ENCODE measurements at regions not wholly inside any gene's neighbourhood (a gene's known extent, or its start where the extent isn't known, plus 50 kb on each side); places are given as distances from the start of the nearest gene placed in this dataset.

- H3K9ac ChIP-seq (ENCODE audit: insufficient read depth, low read length, poor library complexity, severe bottlenecking): no peak overlapping the region
- H3K4me1 ChIP-seq (ENCODE audit: control insufficient read depth in 1 of 2, insufficient read depth in 2 of 2, low read length in 2 of 2): no peaks in the 10 kb centered on the region
- H3K27me3 ChIP-seq (ENCODE audit: control insufficient read depth in 2 of 2, insufficient read depth in 2 of 2, low read length in 2 of 2): no peaks in the 10 kb centered on the region
- no peaks in the 10 kb centered on the region for H3K36me3 ChIP-seq (replicated peaks in 1 of 2; ENCODE audit: control insufficient read depth in 1 of 2, insufficient read depth in 2 of 2, low read length in 2 of 2)
- H3K4me3 ChIP-seq (replicated peaks in 1 of 3; ENCODE audit: low read depth in 2 of 3, low read length in 3 of 3): no peak overlapping the region
- Mint-ChIP-seq H3K4me3 (no peak overlapping the region), H3K36me3 (no peaks in the 10 kb centered on the region), H3K27ac (no peak overlapping the region), H3K27me3 (ENCODE audit: low read depth in 3 of 3) (no peaks in the 10 kb centered on the region), H3K9me3 (peaks cover 0 to 4% (median 0%) of the 10 kb centered on the region in 7 donors), H3K4me1 (peaks cover 3% of the 10 kb centered on the region)
- intact Hi-C loops (cut with micrococcal nuclease): no loop called here
- no peak overlapping the region for H2AFZ ChIP-seq (ENCODE audit: insufficient read depth, low read depth, low read length, poor library complexity, severe bottlenecking)
- H3K4me2 ChIP-seq (replicated peaks; ENCODE audit: extremely low read depth, low read length, poor library complexity, severe bottlenecking): no peak overlapping the region
- WGBS (ENCODE audit: insufficient coverage): no CpG with 5 or more reads among the region's 1 CpG
- H3K27ac ChIP-seq (ENCODE audit: low read depth in 1 of 2, low read length in 2 of 2): no peak overlapping the region
- TF ChIP-seq CTCF (IDR thresholded peaks at IDR 0.05): no peak
- no peaks in the 10 kb centered on the region for H3K79me2 ChIP-seq (ENCODE audit: insufficient read depth, low read length)
- no peaks in the 10 kb centered on the region for H3K9me3 ChIP-seq (replicated peaks in 1 of 2; ENCODE audit: control insufficient read depth in 1 of 2, insufficient read depth in 1 of 2, low read length in 2 of 2)
- no peak for DNase-seq
- no peaks in the 10 kb centered on the region for H4K20me1 ChIP-seq (ENCODE audit: insufficient read depth, low read length)
Observed at GRCh38 chr2:208657468-208657867, 250.9 kb downstream of the PTH2R start.

GRCh38 chr2:208669394-208669793 is 262.8 kb downstream of the PTH2R start:
- Mint-ChIP-seq H3K27me3 (ENCODE audit: low read depth in 3 of 3) (peaks cover 0 to 3% (median 0%) of the 10 kb centered on the region in 3 donors), H3K4me1 (no peaks in the 10 kb centered on the region), H3K36me3 (no peaks in the 10 kb centered on the region), H3K27ac (no peak overlapping the region), H3K9me3 (no peaks in the 10 kb centered on the region), H3K4me3 (no peak overlapping the region)
- intact Hi-C loops (cut with micrococcal nuclease): no loop called here
- Histone ChIP-seq H3K4me3 (replicated peaks in 1 of 3; ENCODE audit: low read depth in 2 of 3, low read length in 3 of 3) (no peak overlapping the region), H3K27ac (ENCODE audit: low read depth in 1 of 2, low read length in 2 of 2) (no peak overlapping the region), H3K79me2 (ENCODE audit: insufficient read depth, low read length) (no peaks in the 10 kb centered on the region), H3K9ac (ENCODE audit: insufficient read depth, low read length, poor library complexity, severe bottlenecking) (no peak overlapping the region), H3K9me3 (replicated peaks in 1 of 2; ENCODE audit: control insufficient read depth in 1 of 2, insufficient read depth in 1 of 2, low read length in 2 of 2) (no peaks in the 10 kb centered on the region), H3K27me3 (ENCODE audit: control insufficient read depth in 2 of 2, insufficient read depth in 2 of 2, low read length in 2 of 2) (no peaks in the 10 kb centered on the region), H3K4me1 (ENCODE audit: control insufficient read depth in 1 of 2, insufficient read depth in 2 of 2, low read length in 2 of 2) (no peaks in the 10 kb centered on the region), H3K36me3 (replicated peaks in 1 of 2; ENCODE audit: control insufficient read depth in 1 of 2, insufficient read depth in 2 of 2, low read length in 2 of 2) (no peaks in the 10 kb centered on the region), H2AFZ (ENCODE audit: insufficient read depth, low read depth, low read length, poor library complexity, severe bottlenecking) (no peak overlapping the region), H3K4me2 (replicated peaks; ENCODE audit: extremely low read depth, low read length, poor library complexity, severe bottlenecking) (no peak overlapping the region), H4K20me1 (ENCODE audit: insufficient read depth, low read length) (no peaks in the 10 kb centered on the region)
- WGBS (ENCODE audit: insufficient coverage): no CpG with 5 or more reads among the region's 2 CpGs
- TF ChIP-seq CTCF (IDR thresholded peaks at IDR 0.05): no peak
- DNase-seq: no peak
